Ascending aorta (tissue), 2 donors: ENCODE measurements at regions not wholly inside any gene's neighbourhood (a gene's known extent, or its start where the extent isn't known, plus 50 kb on each side); places are given as distances from the start of the nearest gene placed in this dataset.

Experiments used
- DNase-seq, 2 donors: peaks; one replicate each; pipeline ENCODE4 v3.0.0-alpha.2; 2019; ENCODE audit warnings: low spot score in 2 of 2
- H3K27ac ChIP-seq, 2 donors: fragments of 200-600 bp; sonication (generic); one replicate each; pipeline ENCODE4 v1.5.1; 2016 to 2017; ENCODE audit warnings: mild to moderate bottlenecking in 1 of 2
- H3K27me3 ChIP-seq: fragments of 200-600 bp; sonication (generic); one replicate; pipeline ENCODE4 v1.5.1; 2017
- H3K36me3 ChIP-seq, 2 donors: fragments of 200-600 bp; sonication (generic); one replicate each; pipeline ENCODE4 v1.5.1; 2016
- H3K4me1 ChIP-seq, 2 donors: fragments of 200-600 bp; sonication (generic); one replicate each; pipeline ENCODE4 v1.5.1; 2016 to 2017; ENCODE audit warnings: mild to moderate bottlenecking in 1 of 2
- H3K4me3 ChIP-seq, 2 donors: fragments of 200-600 bp; sonication (generic); one replicate each; pipeline ENCODE4 v1.5.1; 2016 to 2017; ENCODE audit warnings: mild to moderate bottlenecking in 1 of 2
- H3K9me3 ChIP-seq, 2 donors: fragments of 200-600 bp; sonication (generic); one replicate each; pipeline ENCODE4 v1.5.1; 2016
- intact Hi-C: fragments of 100-400 bp; cut with DNase I; formaldehyde crosslinking; loops from one replicate; pipeline ENCODE4 v1.15.1; 2023
- TF ChIP-seq, protein P1 (sequence below), 3 experiments: fragments of 200-600 bp in 2 of 3; fragments of 450-650 bp in 1 of 3; sonication (generic) in 2 of 3; IDR thresholded peaks; one replicate each; pipeline ENCODE4 v1.5.1; 2016 to 2019; ENCODE audit warnings: antibody characterized with exemption in 3 of 3, mild to moderate bottlenecking in 1 of 3, moderate library complexity in 1 of 3

DNA sequence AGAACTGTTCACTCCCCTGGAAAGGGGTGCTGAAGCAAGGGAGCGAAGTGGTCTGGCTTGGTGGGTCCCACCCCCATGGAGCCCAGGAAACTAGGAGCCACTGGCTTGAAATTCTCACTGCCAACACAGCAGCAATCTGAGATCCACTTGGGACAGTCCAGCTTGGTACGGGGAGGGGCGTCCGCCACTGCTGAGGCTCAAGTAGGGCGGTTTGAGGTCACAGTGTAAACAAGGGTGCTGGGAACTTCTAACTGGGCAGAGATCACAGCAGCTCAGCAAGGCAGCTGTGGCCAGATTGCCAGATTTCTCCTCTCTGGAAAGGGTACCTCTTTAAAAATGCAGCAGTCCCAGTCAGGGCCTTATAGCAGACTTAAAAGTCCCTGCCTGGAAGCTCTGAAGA is 53.9 kb upstream of the GALNTL6 start:
- Histone ChIP-seq H3K36me3 (no peaks in the 10 kb centered on the region), H3K4me3 (no peak overlapping the region), H3K27ac (no peak overlapping the region), H3K9me3 (no peaks in the 10 kb centered on the region), H3K27me3 (no peaks in the 10 kb centered on the region), H3K4me1 (no peaks in the 10 kb centered on the region)
- TF ChIP-seq, protein P1, sequence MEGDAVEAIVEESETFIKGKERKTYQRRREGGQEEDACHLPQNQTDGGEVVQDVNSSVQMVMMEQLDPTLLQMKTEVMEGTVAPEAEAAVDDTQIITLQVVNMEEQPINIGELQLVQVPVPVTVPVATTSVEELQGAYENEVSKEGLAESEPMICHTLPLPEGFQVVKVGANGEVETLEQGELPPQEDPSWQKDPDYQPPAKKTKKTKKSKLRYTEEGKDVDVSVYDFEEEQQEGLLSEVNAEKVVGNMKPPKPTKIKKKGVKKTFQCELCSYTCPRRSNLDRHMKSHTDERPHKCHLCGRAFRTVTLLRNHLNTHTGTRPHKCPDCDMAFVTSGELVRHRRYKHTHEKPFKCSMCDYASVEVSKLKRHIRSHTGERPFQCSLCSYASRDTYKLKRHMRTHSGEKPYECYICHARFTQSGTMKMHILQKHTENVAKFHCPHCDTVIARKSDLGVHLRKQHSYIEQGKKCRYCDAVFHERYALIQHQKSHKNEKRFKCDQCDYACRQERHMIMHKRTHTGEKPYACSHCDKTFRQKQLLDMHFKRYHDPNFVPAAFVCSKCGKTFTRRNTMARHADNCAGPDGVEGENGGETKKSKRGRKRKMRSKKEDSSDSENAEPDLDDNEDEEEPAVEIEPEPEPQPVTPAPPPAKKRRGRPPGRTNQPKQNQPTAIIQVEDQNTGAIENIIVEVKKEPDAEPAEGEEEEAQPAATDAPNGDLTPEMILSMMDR (IDR thresholded peaks at IDR 0.05) = no peak
- no peak for DNase-seq
- intact Hi-C loops = no loop called here

DNA sequence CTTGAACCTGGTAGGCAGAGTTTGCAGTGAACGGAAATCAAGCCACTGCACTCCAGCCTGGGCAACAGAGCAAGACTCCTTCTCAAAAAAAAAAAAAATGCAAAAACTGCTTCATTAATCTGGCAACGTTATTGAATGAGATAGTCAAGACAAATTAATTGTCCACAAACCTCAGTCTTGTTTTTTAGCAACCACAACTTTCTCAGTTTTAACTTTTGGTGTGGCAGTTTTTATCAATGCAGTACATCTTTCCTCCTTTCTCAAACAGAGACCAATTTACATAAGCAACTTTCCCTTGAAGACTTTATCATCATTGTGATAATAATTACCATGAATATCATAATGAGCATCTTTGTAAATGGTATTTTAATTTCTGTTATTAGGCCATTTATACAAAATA is 61.7 kb upstream of the GALNTL6 start:
- Histone ChIP-seq H3K27me3 (no peaks in the 10 kb centered on the region), H3K4me1 (no peaks in the 10 kb centered on the region), H3K27ac (no peak overlapping the region), H3K4me3 (no peak overlapping the region), H3K9me3 (no peaks in the 10 kb centered on the region), H3K36me3 (no peaks in the 10 kb centered on the region)
- TF ChIP-seq, protein P1 (IDR thresholded peaks at IDR 0.05) = no peak
- DNase-seq = no peak
- intact Hi-C loops = no loop called here

DNA sequence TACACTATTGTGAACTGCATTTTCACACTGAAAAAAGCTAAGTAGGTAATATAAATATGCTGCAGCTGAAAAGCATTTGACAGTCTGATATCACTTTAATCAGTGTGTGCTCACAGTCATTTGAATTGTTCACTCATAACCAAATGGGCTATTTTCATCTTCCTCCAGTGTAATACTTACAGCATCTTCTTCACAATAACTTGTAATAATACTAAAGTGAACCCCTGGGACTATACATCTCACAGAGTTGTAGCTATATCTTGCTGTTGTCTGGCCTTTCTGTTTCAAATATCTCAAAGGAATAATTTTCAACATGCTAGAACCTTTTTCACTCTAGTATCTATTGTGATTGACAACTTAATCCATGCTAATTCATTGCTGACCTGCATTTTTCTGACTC is 66.8 kb upstream of the GALNTL6 start:
- DNase-seq = no peak
- Histone ChIP-seq H3K4me1 (no peaks in the 10 kb centered on the region), H3K4me3 (no peak overlapping the region), H3K27me3 (no peaks in the 10 kb centered on the region), H3K9me3 (no peaks in the 10 kb centered on the region), H3K27ac (no peak overlapping the region), H3K36me3 (no peaks in the 10 kb centered on the region)
- intact Hi-C loops = no loop called here
- TF ChIP-seq, protein P1 (IDR thresholded peaks at IDR 0.05) = no peak

DNA sequence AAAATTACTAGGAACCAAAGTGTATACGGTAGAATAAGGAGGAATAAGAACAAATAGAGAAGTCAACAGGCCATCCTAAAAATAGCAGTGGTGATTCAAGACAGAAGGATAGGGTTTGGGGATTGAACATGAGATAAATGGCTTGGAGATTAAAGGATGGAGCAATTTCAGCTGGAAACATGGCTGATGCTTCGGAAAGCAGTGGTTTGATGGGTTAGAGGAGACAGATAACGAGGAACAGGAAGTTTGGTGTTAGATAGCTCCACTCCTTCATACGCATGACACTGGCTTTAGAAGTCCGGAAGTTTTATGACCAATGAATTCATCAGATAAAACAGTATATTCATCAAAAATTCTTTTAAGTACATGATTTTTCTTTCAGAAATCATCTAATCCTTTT is 70.8 kb upstream of the GALNTL6 start:
- TF ChIP-seq, protein P1 (IDR thresholded peaks at IDR 0.05) = no peak
- DNase-seq = no peak
- no peaks in the 10 kb centered on the region for H3K27me3 ChIP-seq
- H3K9me3 ChIP-seq = no peaks in the 10 kb centered on the region
- intact Hi-C loops = no loop called here
- H3K4me1 ChIP-seq = no peaks in the 10 kb centered on the region
- H3K36me3 ChIP-seq = no peaks in the 10 kb centered on the region
- H3K27ac ChIP-seq = no peak overlapping the region
- H3K4me3 ChIP-seq = no peak overlapping the region

DNA sequence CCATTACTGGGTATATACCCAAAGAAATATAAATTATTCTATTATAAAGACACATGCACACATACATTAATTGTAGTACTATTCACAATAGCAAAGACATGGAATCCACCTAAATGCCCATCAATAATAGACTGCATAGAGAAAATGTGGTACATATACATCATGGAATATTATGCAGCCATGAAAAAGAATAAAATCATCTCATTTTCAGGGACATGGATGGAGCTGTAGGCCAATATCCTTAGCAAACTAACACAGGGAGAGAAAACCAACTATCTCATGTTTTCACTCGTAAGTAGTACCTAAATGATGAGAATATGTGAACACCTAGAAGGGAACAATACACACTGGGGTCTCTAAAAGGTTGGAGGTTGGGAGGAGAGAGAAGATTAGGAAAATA is 86.0 kb upstream of the GALNTL6 start:
- no peak for DNase-seq
- intact Hi-C loops = no loop called here

DNA sequence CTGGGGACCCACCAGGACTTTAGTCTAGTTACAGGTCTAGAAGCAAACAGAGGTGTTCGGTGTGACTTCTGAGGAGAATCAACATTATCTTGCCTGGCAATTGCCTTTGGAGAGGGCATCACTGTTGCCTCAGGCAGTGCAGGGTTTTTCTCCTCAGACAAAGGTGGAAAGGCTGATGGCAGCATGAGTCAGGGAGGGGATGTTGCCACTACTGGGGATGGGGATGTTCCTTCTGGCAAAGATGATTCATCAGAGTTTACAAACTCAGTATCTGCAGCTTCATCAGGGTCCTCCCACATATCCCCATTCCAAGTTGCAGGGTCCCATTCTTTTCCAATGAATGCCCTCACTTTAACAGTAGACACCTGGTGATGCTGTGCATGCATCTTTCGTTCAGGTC is 91.3 kb upstream of the GALNTL6 start:
- intact Hi-C loops = no loop called here
- no peak for DNase-seq
- TF ChIP-seq, protein P1 (IDR thresholded peaks at IDR 0.05) = no peak
- Histone ChIP-seq H3K9me3 (no peaks in the 10 kb centered on the region), H3K4me3 (no peak overlapping the region), H3K4me1 (no peaks in the 10 kb centered on the region), H3K36me3 (no peaks in the 10 kb centered on the region), H3K27me3 (no peaks in the 10 kb centered on the region), H3K27ac (no peak overlapping the region)

More for the DNA sequence above, 86.0 kb upstream of the GALNTL6 start:
- H3K4me3 ChIP-seq = no peak overlapping the region
- H3K27ac ChIP-seq = no peak overlapping the region
- no peaks in the 10 kb centered on the region for H3K9me3 ChIP-seq
- H3K4me1 ChIP-seq = no peaks in the 10 kb centered on the region
- H3K36me3 ChIP-seq = no peaks in the 10 kb centered on the region
- H3K27me3 ChIP-seq = no peaks in the 10 kb centered on the region
- TF ChIP-seq, protein P1 (IDR thresholded peaks at IDR 0.05) = no peak
